HepG2 (cell line): ENCODE measurements at regions not wholly inside any gene's neighbourhood (a gene's known extent, or its start where the extent isn't known, plus 50 kb on each side); places are given as distances from the start of the nearest gene placed in this dataset.

Experiments used
- HES4 ChIP-seq: sonication (generic); formaldehyde crosslinking; IDR thresholded peaks from 2 replicates; pipeline ENCODE4 v1.9.0; 2021; ENCODE audit warnings: mild to moderate bottlenecking, missing genetic modification reagents, borderline replicate concordance
- POLR2AphosphoS5 ChIP-seq: IDR thresholded peaks from 2 replicates; pipeline ENCODE4 v1.6.1; 2012; ENCODE audit warnings: low read depth, low read length
- ZNF234 ChIP-seq: sonication (generic); formaldehyde crosslinking; conservative IDR thresholded peaks from 2 replicates; pipeline ENCODE4 v1.5.1; 2020; ENCODE audit warnings: mild to moderate bottlenecking, missing genetic modification reagents

DNA sequence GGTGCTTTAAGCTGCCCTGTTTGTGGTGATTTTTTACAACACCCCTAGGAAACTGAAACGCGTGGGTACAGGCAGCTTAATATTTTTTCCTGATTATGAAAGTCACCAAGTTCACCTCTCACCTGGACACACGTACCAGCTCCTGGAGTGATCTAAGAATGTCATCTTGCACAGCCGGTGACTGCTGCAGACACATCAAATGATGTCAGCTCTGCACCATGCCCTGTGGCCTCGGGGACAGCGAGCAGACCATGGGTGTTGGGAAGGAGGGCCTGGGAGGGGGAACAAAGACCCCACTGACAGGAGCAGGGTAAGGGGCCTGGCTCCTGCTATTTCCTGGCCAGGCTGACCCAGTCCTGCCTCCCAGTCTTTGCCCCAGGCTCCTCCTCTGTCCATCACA lies 272.7 kb downstream of the PARN start:
- TF ChIP-seq ZNF234 (CRISPR knock-in tag) (no peak), HES4 (CRISPR knock-in tag) (no peak), POLR2AphosphoS5 (no peak)
